Heart left ventricle (tissue), 16 donors: ENCODE measurements at regions not wholly inside any gene's neighbourhood (a gene's known extent, or its start where the extent isn't known, plus 50 kb on each side); places are given as distances from the start of the nearest gene placed in this dataset.
"Not testable (repeated sequence)": the region's sequence is repeated elsewhere in the genome, so short reads cannot be mapped to it uniquely, and the experiment has no call there.

Source experiments
- ATAC-seq, 4 donors: fragments of 200-7000 bp; cut with Tn5 transposase; one replicate each; pipeline ENCODE4 v1.9.1; 2020 to 2022; ENCODE audit warnings: moderate library complexity in 4 of 4, mild to moderate bottlenecking in 3 of 4, moderate number of reproducible peaks in 1 of 4
- DNase-seq, 5 donors: peaks; one replicate each; pipeline ENCODE4 v3.0.0-alpha.2; 2020
- H3K27ac ChIP-seq, 12 donors: fragments of 200-600 bp; sonication (generic) in 4 of 12; one replicate each; pipeline versions ENCODE4 v1.5.0 to v1.8.0; 2016 to 2022; ENCODE audit warnings: mild to moderate bottlenecking in 2 of 12
- H3K27me3 ChIP-seq, 9 donors: fragments of 200-600 bp; sonication (generic) in 2 of 9; one replicate each; pipeline versions ENCODE4 v1.5.1 to v1.8.0; 2016 to 2022; ENCODE audit warnings: mild to moderate bottlenecking in 3 of 9
- H3K36me3 ChIP-seq, 9 donors: fragments of 200-600 bp; sonication (generic) in 2 of 9; one replicate each; pipeline versions ENCODE4 v1.5.0 to v1.8.0; 2018 to 2022; ENCODE audit warnings: mild to moderate bottlenecking in 2 of 9
- H3K4me1 ChIP-seq, 12 donors: fragments of 200-600 bp; sonication (generic) in 4 of 12; one replicate each; pipeline versions ENCODE4 v1.5.0 to v1.8.0; 2016 to 2022; ENCODE audit warnings: mild to moderate bottlenecking in 3 of 12
- H3K4me3 ChIP-seq, 12 donors: fragments of 200-600 bp; sonication (generic) in 4 of 12; one replicate each; pipeline versions ENCODE4 v1.5.0 to v1.8.0; 2017 to 2022; ENCODE audit warnings: mild to moderate bottlenecking in 9 of 12, moderate library complexity in 4 of 12
- H3K9me3 ChIP-seq, 12 donors: fragments of 200-600 bp; sonication (generic) in 4 of 12; one replicate each; pipeline versions ENCODE4 v1.5.0 to v1.8.0; 2016 to 2022; ENCODE audit warnings: mild to moderate bottlenecking in 1 of 12
- POLR2A ChIP-seq, 2 donors: fragments of 450-650 bp; IDR thresholded peaks; one replicate each; pipeline ENCODE4 v1.6.1; 2017; ENCODE audit warnings: antibody characterized with exemption in 2 of 2, mild to moderate bottlenecking in 2 of 2, moderate library complexity in 2 of 2
- WGBS, 4 donors: extraction: QIAGEN DNeasy Blood & Tissue Kit in 2 of 4; methylation state at CpG; one replicate each; pipeline versions ENCODE4 v1.1.5 to v1.1.7; 2013 to 2018; 5-methylcytosine and 5-hydroxymethylcytosine counted together
- intact Hi-C, 10 donors: fragments of 100-400 bp; cut with DNase I; formaldehyde crosslinking; loops; one replicate each; pipeline versions ENCODE4 v1.11.1 to v1.14.2; 2022
- TF ChIP-seq, protein P1 (sequence below), 12 donors: fragments of 200-600 bp; sonication (generic) in 4 of 12; IDR thresholded peaks; one replicate each; pipeline versions ENCODE4 v1.5.0 to v1.8.0; 2018 to 2022; ENCODE audit warnings: antibody characterized with exemption in 12 of 12, mild to moderate bottlenecking in 5 of 12
- donor health status: ischemic (EF 13 %, LVEDD 7.1; RV severe dilation, severe dysfunction).
- donor health status: healthy with polysubstance abuse.
- donor health status: DM: no; HTN: yes; CAD: no.
- donor health status: DM: no; HTN: no; CAD: no.
- donor health status: ischemic (EF 25% LVEDD 6.9; RV normal size, moderate dysfunction).
- donor health status: ischemic (EF 25% LVEDD 5.7; RV mildly dilated, moderate dysfunction).
- donor health status: healthy.
- donor health status: DM: yes; HTN: yes; CAD: no.
- donor health status: ischemic (EF 35%, LVEDD 5.7; RV mildly dilated, moderate dysfunction).
- donor health status: nonischemic (EF 11% LVEDD 7.7; RV severe dilation, severe dysfunction).
- donor health status: DM: yes; HTN: yes; CAD: no.
- donor health status: PGD.
- donor health status: ischemic (EF 29% LVEDD 5.4; RV normal size, mild dysfunction).
- donor health status: nonischemic (EF 23%, LVEDD 6.1; RV moderate dilation, normal function).

DNA sequence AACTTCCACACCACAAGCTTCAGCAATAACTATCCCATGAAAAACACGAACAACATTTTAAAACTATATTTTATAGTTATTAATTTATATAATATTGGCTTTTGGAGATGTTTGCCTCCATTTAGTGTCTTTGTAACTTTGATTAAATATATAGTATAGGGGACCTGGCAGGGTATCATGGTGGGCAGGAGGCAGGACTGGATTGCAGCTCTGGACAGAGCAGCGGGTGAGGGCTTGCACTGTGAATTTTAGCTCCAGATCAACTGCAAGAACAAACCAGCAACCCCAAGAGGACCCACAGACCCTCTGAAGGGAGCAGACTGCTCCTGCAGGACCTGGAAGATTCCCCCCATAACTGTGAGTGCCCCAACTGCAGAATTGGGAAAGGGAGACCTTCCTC lies 777.9 kb downstream of the KCNJ2 start:
- DNase-seq, result no peak
- 88 to 95% (median 90%) methylated on average over 2 of the region's 2 CpGs for WGBS, 4 donors
- Histone ChIP-seq H3K9me3 (peaks cover 0 to 6% (median 0%) of the 10 kb centered on the region in 12 donors), H3K27ac (no peak overlapping the region), H3K36me3 (no peaks in the 10 kb centered on the region), H3K4me1 (no peaks in the 10 kb centered on the region), H3K4me3 (no peak overlapping the region), H3K27me3 (no peaks in the 10 kb centered on the region)
- TF ChIP-seq, protein P1, sequence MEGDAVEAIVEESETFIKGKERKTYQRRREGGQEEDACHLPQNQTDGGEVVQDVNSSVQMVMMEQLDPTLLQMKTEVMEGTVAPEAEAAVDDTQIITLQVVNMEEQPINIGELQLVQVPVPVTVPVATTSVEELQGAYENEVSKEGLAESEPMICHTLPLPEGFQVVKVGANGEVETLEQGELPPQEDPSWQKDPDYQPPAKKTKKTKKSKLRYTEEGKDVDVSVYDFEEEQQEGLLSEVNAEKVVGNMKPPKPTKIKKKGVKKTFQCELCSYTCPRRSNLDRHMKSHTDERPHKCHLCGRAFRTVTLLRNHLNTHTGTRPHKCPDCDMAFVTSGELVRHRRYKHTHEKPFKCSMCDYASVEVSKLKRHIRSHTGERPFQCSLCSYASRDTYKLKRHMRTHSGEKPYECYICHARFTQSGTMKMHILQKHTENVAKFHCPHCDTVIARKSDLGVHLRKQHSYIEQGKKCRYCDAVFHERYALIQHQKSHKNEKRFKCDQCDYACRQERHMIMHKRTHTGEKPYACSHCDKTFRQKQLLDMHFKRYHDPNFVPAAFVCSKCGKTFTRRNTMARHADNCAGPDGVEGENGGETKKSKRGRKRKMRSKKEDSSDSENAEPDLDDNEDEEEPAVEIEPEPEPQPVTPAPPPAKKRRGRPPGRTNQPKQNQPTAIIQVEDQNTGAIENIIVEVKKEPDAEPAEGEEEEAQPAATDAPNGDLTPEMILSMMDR (IDR thresholded peaks at IDR 0.05), result no peak
- ATAC-seq, result no peak
- intact Hi-C loops, result no loop called here

GRCh38 chr17:70947636-70948565 lies 778.6 kb downstream of the KCNJ2 start:
- Histone ChIP-seq H3K4me3 (no peak overlapping the region), H3K4me1 (no peaks in the 10 kb centered on the region), H3K9me3 (peaks cover 0 to 9% (median 0%) of the 10 kb centered on the region in 12 donors), H3K36me3 (no peaks in the 10 kb centered on the region), H3K27ac (no peak overlapping the region), H3K27me3 (no peaks in the 10 kb centered on the region)
- intact Hi-C loops, result no loop called here
- TF ChIP-seq, protein P1 (IDR thresholded peaks at IDR 0.05), result no peak
- no peak for TF ChIP-seq POLR2A (IDR thresholded peaks at IDR 0.05)
- 81 to 93% (median 91%) methylated on average over 17 of the region's 17 CpGs for WGBS, 4 donors
- no peak for ATAC-seq
- DNase-seq, result no peak

GRCh38 chr17:70953140-70953539 lies 783.8 kb downstream of the KCNJ2 start:
- WGBS, 4 donors, result 79 to 90% (median 86%) methylated on average over 1 of the region's 1 CpG
- H3K27ac ChIP-seq, H3K4me3 ChIP-seq, H3K4me1 ChIP-seq, H3K27me3 ChIP-seq, intact Hi-C loops, H3K36me3 ChIP-seq, DNase-seq, ATAC-seq: not testable (repeated sequence)
- peaks cover 0 to 15% (median 0%) of the 10 kb centered on the region in 12 donors for H3K9me3 ChIP-seq

DNA sequence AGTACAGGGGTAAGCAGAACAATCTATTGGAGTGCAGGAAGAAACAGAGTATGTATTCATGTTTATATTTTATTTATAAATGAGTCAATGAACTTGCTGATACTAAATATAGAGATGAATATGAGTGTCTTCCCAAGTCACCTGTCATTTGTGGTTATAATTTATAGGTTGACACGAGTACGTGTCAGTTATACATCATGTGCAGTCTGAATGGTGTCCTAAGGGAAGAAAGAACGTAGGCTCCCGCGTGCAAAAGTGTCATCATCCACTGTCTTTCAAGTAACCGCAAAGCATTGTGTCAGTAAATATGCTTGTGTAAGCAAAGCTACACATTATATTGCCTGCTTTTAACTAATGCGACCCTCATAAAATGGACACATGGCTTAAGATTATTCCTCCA lies 786.1 kb downstream of the KCNJ2 start:
- Histone ChIP-seq H3K36me3 (no peaks in the 10 kb centered on the region), H3K4me3 (no peak overlapping the region), H3K27me3 (no peaks in the 10 kb centered on the region), H3K9me3 (peaks cover 0 to 15% (median 0%) of the 10 kb centered on the region in 12 donors), H3K4me1 (no peaks in the 10 kb centered on the region), H3K27ac (no peak overlapping the region)
- intact Hi-C loops, result no loop called here
- DNase-seq (no peak), ATAC-seq (no peak)
- WGBS, 4 donors, result 78 to 82% (median 79%) methylated on average over 7 of the region's 7 CpGs
- TF ChIP-seq, protein P1 (IDR thresholded peaks at IDR 0.05), result no peak
- TF ChIP-seq POLR2A (IDR thresholded peaks at IDR 0.05), result no peak
